OCI-LY7 (cell line): ENCODE measurements at regions not wholly inside any gene's neighbourhood (a gene's known extent, or its start where the extent isn't known, plus 50 kb on each side); places are given as distances from the start of the nearest gene placed in this dataset.

ENCODE experiments used
- BruUV-seq: library from RNA; stranded (reverse); fragments of 400-500 nt; replicated peaks from 2 replicates; lab custom pipeline; 2021; lab: Mats Ljungman, UMichigan
- CTCF ChIA-PET: fragments of 300-600 bp; sonication (Branson Sonifier 250); formaldehyde crosslinking; loops from one replicate; lab custom pipeline; 2022; ENCODE audit warnings: antibody characterized with exemption; ENCODE audit not compliant: unreplicated experiment; lab: Charles Lee
- POLR2A ChIA-PET: fragments of 300-600 bp; sonication (Branson Sonifier 250); formaldehyde crosslinking; loops from one replicate; lab custom pipeline; 2022; ENCODE audit warnings: antibody characterized with exemption; lab: Charles Lee
- DNase-seq: peaks from one replicate; pipeline ENCODE4 v3.0.0-alpha.2; 2015; ENCODE audit warnings: low spot score
- H2AFZ ChIP-seq: fragments of 200-600 bp; sonication (generic), shearing (Covaris generic); 2 replicates; pipeline ENCODE4 v1.6.1; 2014; ENCODE audit warnings: mild to moderate bottlenecking, antibody characterized with exemption, low read length, moderate library complexity
- H3K27ac ChIP-seq: fragments of 200-600 bp; sonication (generic); 2 replicates; pipeline ENCODE4 v1.5.1; 2014; ENCODE audit warnings: mixed run types, low read depth, mild to moderate bottlenecking, moderate library complexity, low read length, inconsistent platforms; ENCODE audit not compliant: poor library complexity, severe bottlenecking
- H3K36me3 ChIP-seq: fragments of 200-600 bp; sonication (generic); 2 replicates; pipeline ENCODE4 v1.6.1; 2014; ENCODE audit warnings: mild to moderate bottlenecking, antibody characterized with exemption, low read length, moderate library complexity, mixed read lengths; ENCODE audit not compliant: insufficient read depth
- H3K4me1 ChIP-seq: fragments of 200-600 bp; sonication (generic); 2 replicates; pipeline ENCODE4 v1.5.1; 2014; ENCODE audit warnings: mild to moderate bottlenecking, low read length; ENCODE audit not compliant: insufficient read depth, poor library complexity, severe bottlenecking
- H3K4me2 ChIP-seq: fragments of 200-600 bp; sonication (generic); 2 replicates; pipeline ENCODE4 v1.6.1; 2014; ENCODE audit warnings: mild to moderate bottlenecking, low read length
- H3K4me3 ChIP-seq: fragments of 200-600 bp; sonication (generic); 2 replicates; pipeline ENCODE4 v1.5.1; 2014; ENCODE audit warnings: mild to moderate bottlenecking, low read depth, low read length; ENCODE audit not compliant: poor library complexity, severe bottlenecking
- H3K79me2 ChIP-seq: fragments of 200-600 bp; sonication (generic); 2 replicates; pipeline ENCODE4 v1.6.1; 2016; ENCODE audit warnings: low read depth, mild to moderate bottlenecking, low read length, moderate library complexity, mixed read lengths; ENCODE audit not compliant: insufficient read depth
- H3K9me2 ChIP-seq: fragments of 200-600 bp; sonication (generic); 2 replicates; pipeline ENCODE4 v1.6.1; 2016; ENCODE audit warnings: mild to moderate bottlenecking, low read length, mixed read lengths; ENCODE audit not compliant: insufficient read depth
- H3K9me3 ChIP-seq: fragments of 200-600 bp; sonication (generic); 2 replicates; pipeline ENCODE4 v1.6.1; 2014; ENCODE audit warnings: mild to moderate bottlenecking, mixed run types, low read length, mixed read lengths
- H4K20me1 ChIP-seq: fragments of 200-600 bp; sonication (generic); 2 replicates; pipeline ENCODE4 v1.6.1; 2014; ENCODE audit warnings: mild to moderate bottlenecking, antibody characterized with exemption, low read length, moderate library complexity, mixed read lengths; ENCODE audit not compliant: insufficient read depth
- EZH2phosphoT487 ChIP-seq: fragments of 200-600 bp; sonication (generic); IDR thresholded peaks from 2 replicates; pipeline ENCODE4 v1.6.1; 2018; ENCODE audit warnings: low read depth, borderline replicate concordance, mild to moderate bottlenecking, mixed run types, antibody characterized with exemption, low read length, moderate library complexity, mixed read lengths
- intact Hi-C: fragments of 100-400 bp; cut with micrococcal nuclease; formaldehyde crosslinking; loops from one replicate; pipeline ENCODE4 v1.10.0; 2022; ENCODE audit not compliant: unreplicated experiment
- TF ChIP-seq, protein P1 (sequence below): fragments of 200-600 bp; sonication (generic); conservative IDR thresholded peaks from 2 replicates; pipeline ENCODE4 v1.5.1; 2014; ENCODE audit warnings: mild to moderate bottlenecking, antibody characterized with exemption, low read length, moderate library complexity, mixed read lengths

DNA sequence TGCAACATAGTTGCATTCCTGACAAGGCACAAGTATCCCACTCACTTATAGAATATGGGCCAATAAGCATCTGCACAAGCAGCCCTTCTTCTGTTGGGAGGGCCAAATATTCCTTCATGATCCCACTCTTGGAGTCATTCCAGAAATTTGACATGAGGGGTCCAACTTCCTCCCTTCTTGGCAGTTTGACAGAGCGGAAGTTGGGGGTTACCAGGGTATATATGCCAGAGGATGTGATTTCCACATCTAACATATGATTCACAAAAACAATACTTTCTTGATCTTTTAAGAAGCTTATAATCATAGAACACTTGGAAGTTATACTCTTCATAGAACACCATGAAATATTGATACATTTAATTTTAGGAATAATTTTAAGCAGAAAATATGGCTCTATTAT lies 100.9 kb upstream of the CRBN start:
- Histone ChIP-seq H3K9me3 (no peaks in the 10 kb centered on the region), H3K79me2 (no peaks in the 10 kb centered on the region), H4K20me1 (no peaks in the 10 kb centered on the region), H3K4me1 (no peaks in the 10 kb centered on the region), H3K36me3 (no peaks in the 10 kb centered on the region), H3K4me3 (no peak overlapping the region), H2AFZ (no peak overlapping the region), H3K9me2 (no peaks in the 10 kb centered on the region), H3K27ac (no peak overlapping the region), H3K4me2 (no peak overlapping the region)
- no peak for TF ChIP-seq EZH2phosphoT487
- TF ChIP-seq, protein P1, sequence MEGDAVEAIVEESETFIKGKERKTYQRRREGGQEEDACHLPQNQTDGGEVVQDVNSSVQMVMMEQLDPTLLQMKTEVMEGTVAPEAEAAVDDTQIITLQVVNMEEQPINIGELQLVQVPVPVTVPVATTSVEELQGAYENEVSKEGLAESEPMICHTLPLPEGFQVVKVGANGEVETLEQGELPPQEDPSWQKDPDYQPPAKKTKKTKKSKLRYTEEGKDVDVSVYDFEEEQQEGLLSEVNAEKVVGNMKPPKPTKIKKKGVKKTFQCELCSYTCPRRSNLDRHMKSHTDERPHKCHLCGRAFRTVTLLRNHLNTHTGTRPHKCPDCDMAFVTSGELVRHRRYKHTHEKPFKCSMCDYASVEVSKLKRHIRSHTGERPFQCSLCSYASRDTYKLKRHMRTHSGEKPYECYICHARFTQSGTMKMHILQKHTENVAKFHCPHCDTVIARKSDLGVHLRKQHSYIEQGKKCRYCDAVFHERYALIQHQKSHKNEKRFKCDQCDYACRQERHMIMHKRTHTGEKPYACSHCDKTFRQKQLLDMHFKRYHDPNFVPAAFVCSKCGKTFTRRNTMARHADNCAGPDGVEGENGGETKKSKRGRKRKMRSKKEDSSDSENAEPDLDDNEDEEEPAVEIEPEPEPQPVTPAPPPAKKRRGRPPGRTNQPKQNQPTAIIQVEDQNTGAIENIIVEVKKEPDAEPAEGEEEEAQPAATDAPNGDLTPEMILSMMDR = no peak
- no peak for DNase-seq
- no TSS peak for BruUV-seq
- POLR2A ChIA-PET = interaction anchor here (0.6 to 0.7 kb wide), 3 partner anchors 59 to 803 kb away, joined by 3 read pairs; no protein-coding TSS in a partner anchor
- intact Hi-C loops = no loop called here
- CTCF ChIA-PET = no interaction called here

DNA sequence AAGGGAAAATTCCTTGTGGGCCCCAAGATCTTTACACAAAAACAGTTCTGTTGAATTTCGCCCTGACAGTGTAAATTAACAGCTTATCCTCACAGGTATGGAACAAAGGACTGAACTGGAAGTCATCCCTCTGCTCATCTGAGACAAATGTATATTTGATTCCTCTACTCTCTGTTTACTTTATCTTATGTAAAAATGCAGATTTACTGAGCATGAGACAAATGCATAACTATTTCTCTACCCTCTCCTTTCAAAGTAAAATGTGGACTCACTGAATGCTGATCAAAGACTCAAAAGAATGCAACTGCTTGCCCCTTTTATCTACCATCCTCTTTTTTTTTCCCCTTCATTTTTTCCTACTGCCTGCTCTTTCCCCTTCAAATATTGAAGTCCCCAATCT lies 98.6 kb upstream of the CRBN start:
- ChIA-PET POLR2A (interaction anchor here (1.2 kb wide), 1 partner anchor 19 kb away, joined by 3 read pairs; no protein-coding TSS in a partner anchor), CTCF (no interaction called here)
- H3K9me3 ChIP-seq = no peaks in the 10 kb centered on the region

DNA sequence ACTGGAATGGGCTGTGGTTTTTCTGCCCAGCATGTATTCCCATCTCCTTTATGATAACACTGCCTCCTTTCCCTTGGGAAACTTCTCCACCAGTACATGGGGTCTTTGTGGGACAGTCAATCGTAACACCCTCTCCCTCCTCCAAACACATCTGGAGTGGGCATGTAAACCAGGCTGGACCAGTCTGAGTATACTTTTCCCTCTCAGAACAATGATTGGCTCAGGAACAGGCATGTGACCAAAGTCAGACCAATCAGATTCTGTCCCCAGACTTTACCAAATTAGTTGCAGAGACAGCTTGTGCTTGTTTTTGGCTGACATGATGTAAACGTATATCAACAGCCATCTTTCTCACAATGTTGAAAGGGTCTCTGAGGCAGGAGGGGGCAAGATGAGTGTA lies 97.1 kb upstream of the CRBN start:
- H3K9me2 ChIP-seq = no peaks in the 10 kb centered on the region; the same call in 1 of the 2 replicates
- no peak for DNase-seq
- no peaks in the 10 kb centered on the region for H4K20me1 ChIP-seq
- no peaks in the 10 kb centered on the region for H3K9me3 ChIP-seq
- no peak overlapping the region for H2AFZ ChIP-seq
- H3K4me1 ChIP-seq = no peaks in the 10 kb centered on the region
- no peaks in the 10 kb centered on the region for H3K36me3 ChIP-seq
- no peak overlapping the region for H3K4me3 ChIP-seq
- TF ChIP-seq EZH2phosphoT487 = no peak
- TF ChIP-seq, protein P1 = no peak
- ChIA-PET CTCF (no interaction called here), POLR2A (no interaction called here)
- BruUV-seq = no TSS peak
- H3K4me2 ChIP-seq = no peak overlapping the region
- no peak overlapping the region for H3K27ac ChIP-seq
- intact Hi-C loops = no loop called here
- H3K79me2 ChIP-seq = no peaks in the 10 kb centered on the region

More for the DNA sequence above, 98.6 kb upstream of the CRBN start:
- DNase-seq = no peak
- intact Hi-C loops = no loop called here
- Histone ChIP-seq H3K4me2 (no peak overlapping the region), H3K79me2 (no peaks in the 10 kb centered on the region), H3K36me3 (no peaks in the 10 kb centered on the region), H2AFZ (no peak overlapping the region), H3K9me2 (no peaks in the 10 kb centered on the region; the same call in 1 of the 2 replicates), H3K4me1 (no peaks in the 10 kb centered on the region), H3K4me3 (no peak overlapping the region), H3K27ac (no peak overlapping the region), H4K20me1 (no peaks in the 10 kb centered on the region)
- BruUV-seq = no TSS peak
- TF ChIP-seq, protein P1 = no peak
- no peak for TF ChIP-seq EZH2phosphoT487
